Tibial nerve (tissue), 3 donors: ENCODE measurements at regions not wholly inside any gene's neighbourhood (a gene's known extent, or its start where the extent isn't known, plus 50 kb on each side); places are given as distances from the start of the nearest gene placed in this dataset.
"Not testable (repeated sequence)": the region's sequence is repeated elsewhere in the genome, so short reads cannot be mapped to it uniquely, and the experiment has no call there.

Experiments used
- POLR2A ChIP-seq, 2 donors: fragments of 450-650 bp; IDR thresholded peaks; one replicate each; pipeline ENCODE4 v1.6.1; 2017; ENCODE audit warnings: antibody characterized with exemption in 2 of 2, mild to moderate bottlenecking in 2 of 2, moderate library complexity in 2 of 2
- TF ChIP-seq, protein P1 (sequence below), 5 experiments: fragments of 200-600 bp in 3 of 5; fragments of 450-650 bp in 2 of 5; sonication (generic) in 3 of 5; IDR thresholded peaks; one replicate each; pipeline ENCODE4 v1.5.1; 2016 to 2019; ENCODE audit warnings: antibody characterized with exemption in 5 of 5, mild to moderate bottlenecking in 3 of 5, moderate library complexity in 2 of 5

DNA sequence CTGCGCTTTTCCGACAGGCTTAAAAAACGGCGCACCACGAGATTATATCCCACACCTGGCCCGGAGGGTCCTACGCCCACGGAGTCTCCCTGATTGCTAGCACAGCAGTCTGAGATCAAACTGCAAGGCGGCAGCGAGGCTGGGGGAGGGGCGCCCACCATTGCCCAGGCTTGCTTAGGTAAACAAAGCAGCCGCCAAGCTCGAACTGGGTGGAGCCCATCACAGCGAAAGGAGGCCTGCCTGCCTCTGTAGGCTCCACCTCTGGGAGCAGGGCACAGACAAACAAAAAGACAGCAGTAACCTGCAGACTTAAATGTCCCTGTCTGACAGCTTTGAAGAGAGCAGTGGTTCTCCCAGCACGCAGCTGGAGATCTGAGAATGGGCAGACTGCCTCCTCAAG lies 52.7 kb upstream of the SGIP1 start:
- TF ChIP-seq POLR2A (IDR thresholded peaks at IDR 0.05), result not testable (repeated sequence)
- TF ChIP-seq, protein P1, sequence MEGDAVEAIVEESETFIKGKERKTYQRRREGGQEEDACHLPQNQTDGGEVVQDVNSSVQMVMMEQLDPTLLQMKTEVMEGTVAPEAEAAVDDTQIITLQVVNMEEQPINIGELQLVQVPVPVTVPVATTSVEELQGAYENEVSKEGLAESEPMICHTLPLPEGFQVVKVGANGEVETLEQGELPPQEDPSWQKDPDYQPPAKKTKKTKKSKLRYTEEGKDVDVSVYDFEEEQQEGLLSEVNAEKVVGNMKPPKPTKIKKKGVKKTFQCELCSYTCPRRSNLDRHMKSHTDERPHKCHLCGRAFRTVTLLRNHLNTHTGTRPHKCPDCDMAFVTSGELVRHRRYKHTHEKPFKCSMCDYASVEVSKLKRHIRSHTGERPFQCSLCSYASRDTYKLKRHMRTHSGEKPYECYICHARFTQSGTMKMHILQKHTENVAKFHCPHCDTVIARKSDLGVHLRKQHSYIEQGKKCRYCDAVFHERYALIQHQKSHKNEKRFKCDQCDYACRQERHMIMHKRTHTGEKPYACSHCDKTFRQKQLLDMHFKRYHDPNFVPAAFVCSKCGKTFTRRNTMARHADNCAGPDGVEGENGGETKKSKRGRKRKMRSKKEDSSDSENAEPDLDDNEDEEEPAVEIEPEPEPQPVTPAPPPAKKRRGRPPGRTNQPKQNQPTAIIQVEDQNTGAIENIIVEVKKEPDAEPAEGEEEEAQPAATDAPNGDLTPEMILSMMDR (IDR thresholded peaks at IDR 0.05), result not testable (repeated sequence)
